GM13976 (cell line): ENCODE measurements at regions not wholly inside any gene's neighbourhood (a gene's known extent, or its start where the extent isn't known, plus 50 kb on each side); places are given as distances from the start of the nearest gene placed in this dataset.

Experiments used
- DNase-seq: peaks from one replicate; pipeline ENCODE4 v3.0.0; 2012; ENCODE audit warnings: low spot score
- in situ Hi-C: fragments of 300-500 bp; cut with MboI; formaldehyde crosslinking; loops from one replicate; pipeline ENCODE4 v1.12.0; 2022; ENCODE audit warnings: low sequenced_read_pairs, mixed read lengths, inconsistent platforms; ENCODE audit not compliant: unreplicated experiment
- TF ChIP-seq, protein P1 (sequence below): IDR thresholded peaks from 2 replicates; pipeline ENCODE4 v1.5.1; 2012; ENCODE audit warnings: borderline replicate concordance, mild to moderate bottlenecking; ENCODE audit not compliant: insufficient read depth; ENCODE audit errors: extremely low read depth, missing control alignments, control extremely low read depth

DNA sequence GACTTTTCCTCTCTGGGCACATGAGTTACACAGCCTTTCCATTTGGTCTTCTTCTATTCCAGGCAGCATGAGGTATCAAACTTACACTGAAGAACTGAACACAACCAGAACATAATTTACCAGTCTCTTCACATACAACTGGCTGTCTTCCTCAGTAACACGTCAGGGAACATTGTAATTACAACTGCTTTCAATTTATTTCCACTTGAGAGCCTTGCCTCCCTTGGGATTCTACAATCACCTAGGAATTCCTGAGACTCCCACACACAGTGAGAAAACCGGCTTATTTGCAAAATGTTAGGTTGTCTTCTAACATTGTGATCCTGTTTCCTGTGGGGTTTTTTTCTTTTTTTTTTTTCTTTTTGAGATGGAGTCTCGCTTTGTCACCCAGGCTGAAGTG is 149.9 kb downstream of the TMX3 start:
- DNase-seq, result no peak
- TF ChIP-seq, protein P1, sequence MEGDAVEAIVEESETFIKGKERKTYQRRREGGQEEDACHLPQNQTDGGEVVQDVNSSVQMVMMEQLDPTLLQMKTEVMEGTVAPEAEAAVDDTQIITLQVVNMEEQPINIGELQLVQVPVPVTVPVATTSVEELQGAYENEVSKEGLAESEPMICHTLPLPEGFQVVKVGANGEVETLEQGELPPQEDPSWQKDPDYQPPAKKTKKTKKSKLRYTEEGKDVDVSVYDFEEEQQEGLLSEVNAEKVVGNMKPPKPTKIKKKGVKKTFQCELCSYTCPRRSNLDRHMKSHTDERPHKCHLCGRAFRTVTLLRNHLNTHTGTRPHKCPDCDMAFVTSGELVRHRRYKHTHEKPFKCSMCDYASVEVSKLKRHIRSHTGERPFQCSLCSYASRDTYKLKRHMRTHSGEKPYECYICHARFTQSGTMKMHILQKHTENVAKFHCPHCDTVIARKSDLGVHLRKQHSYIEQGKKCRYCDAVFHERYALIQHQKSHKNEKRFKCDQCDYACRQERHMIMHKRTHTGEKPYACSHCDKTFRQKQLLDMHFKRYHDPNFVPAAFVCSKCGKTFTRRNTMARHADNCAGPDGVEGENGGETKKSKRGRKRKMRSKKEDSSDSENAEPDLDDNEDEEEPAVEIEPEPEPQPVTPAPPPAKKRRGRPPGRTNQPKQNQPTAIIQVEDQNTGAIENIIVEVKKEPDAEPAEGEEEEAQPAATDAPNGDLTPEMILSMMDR, result no peak
- in situ Hi-C loops, result no loop called here

DNA sequence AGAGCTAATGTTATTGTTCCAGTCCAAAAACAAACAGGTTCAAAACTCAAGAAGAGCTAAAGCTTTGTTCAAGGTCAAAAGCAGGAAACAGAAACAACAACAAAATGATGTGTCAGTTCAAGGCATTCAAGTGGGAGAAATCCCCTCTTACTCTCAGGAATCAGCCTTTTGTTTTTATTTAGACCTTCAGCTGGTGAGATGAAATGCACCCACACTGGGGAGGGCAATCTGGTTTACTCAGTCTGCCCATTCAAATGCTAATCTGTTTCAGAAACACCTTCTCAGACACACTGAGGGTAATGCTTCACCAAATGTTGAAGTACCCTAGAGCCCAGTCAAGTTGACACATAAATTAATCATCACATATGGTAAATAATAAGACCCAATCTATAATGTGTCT is 150.6 kb downstream of the TMX3 start:
- in situ Hi-C loops, result no loop called here
- TF ChIP-seq, protein P1, result no peak
- no peak for DNase-seq

DNA sequence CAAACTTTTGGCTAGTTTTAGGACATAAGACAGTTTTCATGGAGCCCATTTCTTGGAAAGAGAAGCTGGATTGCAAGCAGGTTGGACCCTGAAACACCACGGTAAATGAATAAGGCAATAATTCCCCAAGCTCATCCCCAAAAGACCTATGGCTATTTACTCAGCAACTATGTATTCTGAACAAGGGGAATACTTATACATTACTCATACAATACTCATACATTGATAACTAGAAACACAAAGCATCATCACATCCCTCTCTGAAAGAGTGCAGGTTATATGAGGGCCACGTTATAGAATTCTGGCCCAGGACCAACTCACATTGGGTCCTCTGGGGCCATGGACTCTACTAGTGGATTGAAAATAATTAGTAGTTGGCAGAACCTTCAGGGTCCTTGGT is 154.8 kb downstream of the TMX3 start:
- in situ Hi-C loops, result no loop called here
- DNase-seq, result no peak
- TF ChIP-seq, protein P1, result no peak

DNA sequence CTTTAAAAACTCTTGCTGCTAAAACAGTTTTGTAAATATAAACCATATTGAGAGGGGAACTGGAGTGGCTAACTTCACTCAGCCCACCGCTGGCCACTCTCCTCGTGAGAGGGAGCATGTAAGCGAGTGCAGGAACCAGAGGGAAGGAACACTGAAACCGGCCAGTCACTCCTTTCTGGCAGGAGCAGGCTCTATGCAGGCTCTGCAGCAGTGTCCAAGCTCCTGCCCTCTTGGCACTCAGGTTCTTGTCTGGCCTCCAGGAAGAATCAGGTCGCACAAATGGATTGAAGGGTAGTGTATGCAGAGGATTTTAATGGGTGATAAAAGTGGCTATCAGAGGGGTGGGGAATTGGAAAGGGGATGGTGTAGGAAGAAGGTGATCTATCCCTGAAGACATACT is 157.7 kb downstream of the TMX3 start:
- TF ChIP-seq, protein P1, result no peak
- no peak for DNase-seq
- in situ Hi-C loops, result no loop called here

DNA sequence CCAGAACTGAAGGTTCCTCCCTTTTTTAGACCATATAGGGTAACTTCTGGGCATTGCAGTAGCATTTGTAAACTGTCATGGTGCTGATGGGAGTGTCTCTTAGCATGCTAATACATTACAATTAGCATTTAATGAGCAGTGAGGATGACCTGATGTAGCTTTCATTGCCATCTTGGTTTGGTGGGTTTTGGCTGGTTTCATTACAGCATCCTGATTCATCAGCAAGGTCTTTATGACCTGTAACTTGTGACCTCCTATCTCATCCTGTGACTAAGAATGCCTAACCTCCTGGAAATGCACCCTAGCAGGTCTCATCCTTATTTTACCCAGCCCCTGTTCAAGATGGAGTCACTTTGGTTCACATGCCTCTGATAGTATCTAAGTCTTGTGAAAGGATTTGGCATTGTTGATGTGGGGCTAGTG is 159.0 kb downstream of the TMX3 start:
- in situ Hi-C loops, result no loop called here
- DNase-seq, result no peak
- TF ChIP-seq, protein P1, result no peak

DNA sequence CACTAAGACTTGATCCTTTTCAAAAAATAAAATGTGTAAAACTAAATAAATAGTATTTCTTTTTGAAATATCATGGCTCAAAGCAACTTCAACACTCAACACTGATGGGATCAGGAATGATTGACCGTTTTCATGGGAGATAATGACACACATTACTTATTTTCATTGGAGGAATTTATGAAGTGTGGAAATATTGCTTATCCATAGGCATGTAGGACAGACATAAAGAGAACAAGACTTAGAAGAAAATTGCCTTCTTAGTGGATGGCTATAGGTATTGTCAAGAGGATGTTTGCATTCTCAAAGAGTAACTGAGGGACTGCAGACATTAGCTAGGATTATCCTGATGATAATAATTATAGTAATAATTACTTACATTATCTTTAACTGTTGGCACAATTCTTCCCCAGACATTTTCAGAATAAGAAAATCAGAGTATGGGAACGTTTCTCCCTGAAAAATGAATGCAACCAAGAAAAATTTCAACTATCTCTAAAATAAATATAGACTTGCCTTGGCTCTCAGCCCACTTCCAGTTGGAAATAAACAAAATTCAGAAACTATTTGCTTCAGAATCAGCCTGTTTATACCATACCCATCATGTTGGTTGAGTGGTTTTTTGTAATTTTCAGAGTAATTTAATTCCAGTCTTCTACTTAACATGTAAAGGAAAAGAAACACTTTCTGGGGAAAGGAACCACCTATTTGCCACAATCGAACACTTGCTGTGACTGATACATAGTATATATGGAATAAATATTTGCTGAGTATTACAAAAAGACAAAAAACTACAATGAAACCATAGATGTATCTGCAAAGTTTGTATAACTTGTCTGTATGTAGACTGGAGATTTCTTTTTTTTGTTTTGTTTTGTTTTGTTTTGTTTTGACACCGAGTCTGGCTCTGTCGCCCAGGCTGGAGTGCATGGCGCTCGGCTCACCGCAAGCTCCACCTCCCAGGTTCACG is 165.7 kb downstream of the TMX3 start:
- in situ Hi-C loops, result no loop called here
- DNase-seq, result no peak
- TF ChIP-seq, protein P1, result no peak

DNA sequence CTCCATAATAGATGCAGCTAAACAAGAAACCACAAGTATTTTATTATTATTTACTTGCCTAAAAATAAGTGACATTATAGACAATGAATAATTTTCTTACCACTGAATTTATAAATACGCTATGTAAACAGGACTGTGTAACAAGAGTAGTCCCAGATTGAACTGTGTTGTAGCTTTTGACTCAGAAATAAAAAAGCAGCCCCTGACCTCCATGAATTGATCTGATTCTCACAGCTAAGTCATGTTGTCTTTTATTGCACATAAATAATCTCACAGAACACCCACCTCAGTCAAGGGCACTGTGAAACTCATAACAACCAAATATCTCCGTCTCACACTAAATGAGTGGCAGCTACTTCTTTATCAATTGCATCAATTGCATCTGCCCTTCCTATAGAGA is 171.6 kb downstream of the TMX3 start:
- no peak for DNase-seq
- TF ChIP-seq, protein P1, result no peak
- in situ Hi-C loops, result no loop called here
